Naive thymus-derived CD4-positive, alpha-beta T cell (primary cell): ENCODE measurements at regions not wholly inside any gene's neighbourhood (a gene's known extent, or its start where the extent isn't known, plus 50 kb on each side); places are given as distances from the start of the nearest gene placed in this dataset.

Source experiments
- ATAC-seq: fragments of 150-1000 bp; cut with Tn5 transposase; 2 replicates; pipeline ENCODE4 v1.10.0; 2021; ENCODE audit warnings: mild to moderate bottlenecking, moderate library complexity
- CTCF ChIA-PET: fragments of 350-600 bp; sonication (Branson Sonifier 250); formaldehyde crosslinking; loops from one replicate; lab custom pipeline; 2021; ENCODE audit warnings: antibody characterized with exemption; lab: Charles Lee
- POLR2A ChIA-PET: fragments of 350-600 bp; sonication (Branson Sonifier 250); formaldehyde crosslinking; loops from one replicate; lab custom pipeline; 2021; ENCODE audit warnings: antibody characterized with exemption, inconsistent platforms; lab: Charles Lee
- DNase-seq, 9 donors: peaks; one replicate each; pipeline versions ENCODE4 v3.0.0 to v3.0.0-alpha.2; 2020 to 2022; ENCODE audit warnings: mixed read lengths in 1 of 9
- H3K27ac ChIP-seq: one replicate; pipeline ENCODE4 v1.7.0; 2013; ENCODE audit warnings: mild to moderate bottlenecking, low read depth, low read length, moderate library complexity
- H3K27me3 ChIP-seq, 2 donors: one replicate each; pipeline ENCODE4 v1.7.0; 2013; ENCODE audit warnings: low read length in 2 of 2, mild to moderate bottlenecking in 2 of 2, moderate library complexity in 2 of 2; ENCODE audit not compliant: control insufficient read depth in 2 of 2, insufficient read depth in 2 of 2
- H3K36me3 ChIP-seq, 3 experiments: 1 replicate in 2 of 3; 2 replicates in 1 of 3; pipeline ENCODE4 v1.7.0; 2013; ENCODE audit warnings: low read length in 3 of 3, mild to moderate bottlenecking in 3 of 3, moderate library complexity in 1 of 3; ENCODE audit not compliant: insufficient read depth in 3 of 3, control insufficient read depth in 2 of 3
- H3K4me1 ChIP-seq, 2 donors: one replicate each; pipeline ENCODE4 v1.7.0; 2013; ENCODE audit warnings: low read length in 2 of 2, mild to moderate bottlenecking in 2 of 2, moderate library complexity in 1 of 2; ENCODE audit not compliant: control insufficient read depth in 2 of 2, insufficient read depth in 2 of 2
- H3K4me3 ChIP-seq: 2 replicates; pipeline ENCODE4 v1.7.0; 2013; ENCODE audit warnings: mild to moderate bottlenecking, low read length
- H3K9me3 ChIP-seq, 3 experiments: 1 replicate in 2 of 3; 2 replicates in 1 of 3; pipeline ENCODE4 v1.7.0; 2013; ENCODE audit warnings: low read length in 3 of 3; ENCODE audit not compliant: control insufficient read depth in 2 of 3
- H3K27ac Mint-ChIP-seq, 9 donors: one replicate each; pipeline ENCODE4 v1.8.0; 2020 to 2022; ENCODE audit warnings: mixed read lengths in 9 of 9, mild to moderate bottlenecking in 8 of 9, moderate library complexity in 5 of 9, inconsistent platforms in 2 of 9
- H3K27me3 Mint-ChIP-seq, 5 donors: one replicate each; pipeline ENCODE4 v1.8.0; 2021 to 2022; ENCODE audit warnings: mixed read lengths in 5 of 5, mild to moderate bottlenecking in 1 of 5
- H3K36me3 Mint-ChIP-seq, 5 donors: one replicate each; pipeline ENCODE4 v1.8.0; 2020 to 2022; ENCODE audit warnings: mixed read lengths in 5 of 5, mild to moderate bottlenecking in 3 of 5, inconsistent platforms in 1 of 5
- H3K4me1 Mint-ChIP-seq, 7 donors: one replicate each; pipeline ENCODE4 v1.8.0; 2020 to 2022; ENCODE audit warnings: mixed read lengths in 7 of 7, mild to moderate bottlenecking in 3 of 7, inconsistent platforms in 1 of 7
- H3K4me3 Mint-ChIP-seq, 10 donors: one replicate each; pipeline ENCODE4 v1.8.0; 2020 to 2022; ENCODE audit warnings: mild to moderate bottlenecking in 10 of 10, mixed read lengths in 10 of 10, moderate library complexity in 6 of 10, inconsistent platforms in 2 of 10
- H3K9me3 Mint-ChIP-seq, 11 donors: one replicate each; pipeline ENCODE4 v1.8.0; 2020 to 2022; ENCODE audit warnings: mixed read lengths in 11 of 11, mild to moderate bottlenecking in 4 of 11, inconsistent platforms in 1 of 11, moderate library complexity in 1 of 11
- intact Hi-C, 2 donors: fragments of 100-400 bp; cut with micrococcal nuclease; formaldehyde crosslinking; loops; one replicate each; pipeline ENCODE4 v1.15.1; 2023

GRCh38 chr12:111173836-111174235 lies 195.1 kb downstream of the PHETA1 start:
- Mint-ChIP-seq H3K4me1 (peaks cover 0 to 11% (median 4%) of the 10 kb centered on the region in 7 donors), H3K9me3 (no peaks in the 10 kb centered on the region), H3K36me3 (no peaks in the 10 kb centered on the region), H3K4me3 (no peak overlapping the region), H3K27ac (peak overlapping the region in 1 of 9 donors; percentile 43), H3K27me3 (peaks cover 0 to 16% (median 11%) of the 10 kb centered on the region in 5 donors)
- Histone ChIP-seq H3K36me3 (no peaks in the 10 kb centered on the region), H3K4me3 (no peak overlapping the region), H3K4me1 (no peaks in the 10 kb centered on the region), H3K27ac (no peak overlapping the region), H3K9me3 (no peaks in the 10 kb centered on the region), H3K27me3 (no peaks in the 10 kb centered on the region)
- ATAC-seq (no peak), DNase-seq (no peak)
- POLR2A ChIA-PET, result no interaction called here
- intact Hi-C loops, result loop anchor here (1.0 kb wide), 2 partner anchors 150 to 237 kb away; no protein-coding TSS in a partner anchor
- CTCF ChIA-PET, result interaction anchor here (3.5 kb wide), 1 partner anchor 150 kb away, joined by 10 read pairs; no protein-coding TSS in a partner anchor

GRCh38 chr12:111173391-111173790 lies 195.5 kb downstream of the PHETA1 start:
- no peak for ATAC-seq
- H3K27ac Mint-ChIP-seq, result no peak overlapping the region

GRCh38 chr12:111172786-111173185 lies 196.1 kb downstream of the PHETA1 start:
- no peak for DNase-seq
- Histone ChIP-seq H3K36me3 (no peaks in the 10 kb centered on the region), H3K27ac (no peak overlapping the region), H3K4me3 (no peak overlapping the region), H3K27me3 (no peaks in the 10 kb centered on the region), H3K9me3 (no peaks in the 10 kb centered on the region), H3K4me1 (no peaks in the 10 kb centered on the region)
- H3K36me3 Mint-ChIP-seq, result no peaks in the 10 kb centered on the region
- no peak overlapping the region for H3K27ac Mint-ChIP-seq
- ATAC-seq, result no peak
- CTCF ChIA-PET, result interaction anchor here (0.6 to 3.5 kb wide), 2 partner anchors 149 to 232 kb away, joined by 3 to 10 read pairs; no protein-coding TSS in a partner anchor
- intact Hi-C loops, result no loop called here
- peaks cover 0 to 15% (median 6%) of the 10 kb centered on the region in 5 donors for H3K27me3 Mint-ChIP-seq
- H3K4me1 Mint-ChIP-seq, result peaks cover 0 to 17% (median 4%) of the 10 kb centered on the region in 7 donors
- POLR2A ChIA-PET, result no interaction called here
- H3K4me3 Mint-ChIP-seq, result no peak overlapping the region
- H3K9me3 Mint-ChIP-seq, result no peaks in the 10 kb centered on the region

More at GRCh38 chr12:111173391-111173790, 195.5 kb downstream of the PHETA1 start:
- Histone ChIP-seq H3K9me3 (no peaks in the 10 kb centered on the region), H3K27me3 (no peaks in the 10 kb centered on the region), H3K4me1 (no peaks in the 10 kb centered on the region), H3K27ac (no peak overlapping the region), H3K36me3 (no peaks in the 10 kb centered on the region), H3K4me3 (no peak overlapping the region)
- intact Hi-C loops, result no loop called here
- Mint-ChIP-seq H3K9me3 (no peaks in the 10 kb centered on the region), H3K4me3 (no peak overlapping the region), H3K36me3 (no peaks in the 10 kb centered on the region), H3K27me3 (peaks cover 0 to 13% (median 6%) of the 10 kb centered on the region in 5 donors), H3K4me1 (peaks cover 0 to 13% (median 4%) of the 10 kb centered on the region in 7 donors)
- ChIA-PET CTCF (interaction anchor here (0.6 to 3.5 kb wide), 2 partner anchors 149 to 233 kb away, joined by 3 to 10 read pairs; no protein-coding TSS in a partner anchor), POLR2A (no interaction called here)
- DNase-seq, result no peak

DNA sequence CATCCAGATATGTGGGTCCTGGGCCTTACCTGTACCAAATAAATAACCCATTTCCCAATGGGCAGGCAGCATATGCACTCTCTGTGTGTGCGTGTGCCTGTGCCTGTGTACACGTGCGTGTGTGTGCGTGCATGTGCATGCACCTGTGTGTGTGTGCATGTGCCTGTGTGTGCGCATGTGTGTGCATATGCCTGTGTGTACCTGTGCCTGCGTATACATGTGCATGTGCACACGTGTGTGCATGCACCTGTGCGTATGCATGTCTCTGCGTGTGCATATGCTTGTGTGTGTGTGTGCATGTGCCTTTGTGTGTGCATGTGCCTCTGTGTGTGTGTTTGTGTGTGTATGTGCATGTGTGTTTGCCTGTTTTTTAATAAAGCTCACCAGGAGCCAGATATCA lies 197.1 kb downstream of the PHETA1 start:
- intact Hi-C loops, result no loop called here
- H3K27ac ChIP-seq, result no peak overlapping the region
- POLR2A ChIA-PET, result no interaction called here
- H3K27ac Mint-ChIP-seq, result no peak overlapping the region
- ATAC-seq, result no peak
- H3K27me3 ChIP-seq, result no peaks in the 10 kb centered on the region
- no peaks in the 10 kb centered on the region for H3K4me1 ChIP-seq
- H3K4me1 Mint-ChIP-seq, result peaks cover 0 to 17% (median 4%) of the 10 kb centered on the region in 7 donors
- H3K9me3 Mint-ChIP-seq, result no peaks in the 10 kb centered on the region
- no peaks in the 10 kb centered on the region for H3K36me3 ChIP-seq
- H3K27me3 Mint-ChIP-seq, result peaks cover 0 to 15% (median 4%) of the 10 kb centered on the region in 5 donors
- H3K9me3 ChIP-seq, result no peaks in the 10 kb centered on the region
- no peaks in the 10 kb centered on the region for H3K36me3 Mint-ChIP-seq
- CTCF ChIA-PET, result no interaction called here
- no peak for DNase-seq
- H3K4me3 Mint-ChIP-seq, result no peak overlapping the region
- no peak overlapping the region for H3K4me3 ChIP-seq

DNA sequence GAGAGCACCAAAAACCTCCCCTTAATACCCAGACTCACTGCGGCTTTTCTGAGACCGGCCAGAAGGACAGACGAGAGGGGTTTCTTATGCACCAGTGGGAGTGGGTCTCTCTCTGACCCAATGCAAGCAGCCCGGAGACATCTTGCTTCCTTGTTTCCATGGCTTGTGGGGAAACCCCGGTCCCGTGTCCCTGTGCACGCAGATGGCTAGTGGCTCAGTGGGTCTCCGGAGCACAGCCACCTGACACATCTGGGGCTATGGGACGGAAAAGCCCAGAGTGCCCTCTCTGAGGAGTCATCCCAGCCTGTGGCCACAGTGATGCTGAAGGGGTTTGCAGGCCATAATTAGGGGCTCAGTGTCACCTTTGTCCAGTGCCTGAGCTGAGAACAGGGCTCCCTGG lies 197.6 kb downstream of the PHETA1 start:
- ATAC-seq (no peak), DNase-seq (no peak)
- Histone ChIP-seq H3K4me3 (no peak overlapping the region), H3K9me3 (no peaks in the 10 kb centered on the region), H3K27ac (no peak overlapping the region), H3K4me1 (no peaks in the 10 kb centered on the region), H3K36me3 (no peaks in the 10 kb centered on the region), H3K27me3 (no peaks in the 10 kb centered on the region)
- Mint-ChIP-seq H3K36me3 (no peaks in the 10 kb centered on the region), H3K4me3 (no peak overlapping the region), H3K27ac (no peak overlapping the region), H3K4me1 (peaks cover 0 to 17% (median 4%) of the 10 kb centered on the region in 7 donors), H3K27me3 (peaks cover 0 to 14% (median 4%) of the 10 kb centered on the region in 5 donors), H3K9me3 (no peaks in the 10 kb centered on the region)
- CTCF ChIA-PET, result no interaction called here
- intact Hi-C loops, result no loop called here
- POLR2A ChIA-PET, result no interaction called here

DNA sequence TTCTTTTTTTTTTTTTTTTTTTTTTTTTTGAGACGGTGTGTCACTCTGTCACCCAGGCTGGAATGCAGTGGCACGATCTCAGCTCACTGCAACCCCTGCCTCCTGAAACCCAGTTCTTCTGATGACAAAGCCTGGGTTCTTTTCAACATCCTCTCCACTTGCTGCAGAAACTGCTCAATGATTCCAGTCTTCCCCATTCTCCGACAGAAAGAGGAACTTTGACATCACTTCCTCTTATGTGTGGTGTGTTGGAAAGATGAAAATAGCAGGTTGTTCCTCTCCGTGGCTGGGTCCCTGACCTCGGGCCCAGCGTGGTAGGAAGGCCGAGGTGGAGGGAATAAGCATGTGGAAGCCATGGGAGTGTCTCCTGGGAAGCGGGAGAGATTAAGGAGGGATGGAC lies 198.4 kb downstream of the PHETA1 start:
- no peak overlapping the region for H3K4me3 Mint-ChIP-seq
- H3K27ac ChIP-seq, result no peak overlapping the region
- ChIA-PET CTCF (no interaction called here), POLR2A (no interaction called here)
- H3K9me3 Mint-ChIP-seq, result no peaks in the 10 kb centered on the region
- H3K9me3 ChIP-seq, result no peaks in the 10 kb centered on the region
- H3K4me1 Mint-ChIP-seq, result peaks cover 0 to 17% (median 4%) of the 10 kb centered on the region in 7 donors
- no peaks in the 10 kb centered on the region for H3K36me3 Mint-ChIP-seq
- no peaks in the 10 kb centered on the region for H3K27me3 ChIP-seq
- DNase-seq (no peak), ATAC-seq (peak; percentile 82)
- H3K4me1 ChIP-seq, result no peaks in the 10 kb centered on the region
- no peak overlapping the region for H3K4me3 ChIP-seq
- peaks cover 0 to 8% (median 4%) of the 10 kb centered on the region in 5 donors for H3K27me3 Mint-ChIP-seq
- H3K36me3 ChIP-seq, result no peaks in the 10 kb centered on the region
- peak overlapping the region in 1 of 9 donors; percentile 76 for H3K27ac Mint-ChIP-seq
- intact Hi-C loops, result no loop called here

GRCh38 chr12:111169456-111169855 lies 199.4 kb downstream of the PHETA1 start:
- Histone ChIP-seq H3K36me3 (no peaks in the 10 kb centered on the region), H3K27ac (no peak overlapping the region), H3K4me1 (no peaks in the 10 kb centered on the region), H3K9me3 (no peaks in the 10 kb centered on the region), H3K27me3 (no peaks in the 10 kb centered on the region), H3K4me3 (no peak overlapping the region)
- CTCF ChIA-PET, result no interaction called here
- H3K4me3 Mint-ChIP-seq, result no peak overlapping the region
- ATAC-seq (no peak), DNase-seq (no peak)
- peaks cover 0 to 14% (median 4%) of the 10 kb centered on the region in 7 donors for H3K4me1 Mint-ChIP-seq
- no peak overlapping the region for H3K27ac Mint-ChIP-seq
- H3K36me3 Mint-ChIP-seq, result no peaks in the 10 kb centered on the region
- H3K9me3 Mint-ChIP-seq, result no peaks in the 10 kb centered on the region
- POLR2A ChIA-PET, result no interaction called here
- intact Hi-C loops, result no loop called here
- H3K27me3 Mint-ChIP-seq, result peaks cover 0 to 7% (median 1%) of the 10 kb centered on the region in 5 donors
